ENCODE measurements at regions not wholly inside any gene's neighbourhood (a gene's known extent, or its start where the extent isn't known, plus 50 kb on each side); places are given as distances from the start of the nearest gene placed in this dataset.

DNA sequence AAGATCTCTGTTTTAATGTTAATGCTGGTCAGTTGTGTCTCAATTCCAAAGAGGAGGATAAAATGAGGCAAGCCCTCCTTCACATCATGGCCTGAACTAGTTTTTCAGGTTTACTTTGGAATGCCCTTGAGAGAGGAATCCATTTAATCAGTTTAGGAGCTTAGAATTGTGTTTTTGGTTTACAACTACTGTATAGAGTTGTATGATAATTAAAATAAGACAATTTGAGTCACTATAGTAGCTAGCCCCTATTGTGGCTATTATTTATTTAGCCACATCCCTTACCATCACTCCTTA, 107.8 kb upstream of the PRLR start:
- ATAC-seq (no peak), DNase-seq (ENCODE audit: low read depth, low spot score) (no peak)
- no peaks in the 10 kb centered on the region for H4K20me1 ChIP-seq (ENCODE audit: insufficient read depth)
- ChIA-PET RAD21 (ENCODE audit: low non-redundant PET in 1 of 2, low total read pairs in 2 of 2, uncharacterized antibody in 2 of 2, unreplicated experiment in 2 of 2) (no interaction called here), POLR2A (no interaction called here), CTCF (no interaction called here)
- no peaks in the 10 kb centered on the region for H3K36me3 ChIP-seq (ENCODE audit: control insufficient read depth in 1 of 2, insufficient read depth in 2 of 2, low read length in 2 of 2)
- H3K9me3 ChIP-seq (ENCODE audit: control insufficient read depth in 1 of 2, insufficient read depth in 1 of 2, low read depth in 1 of 2, low read length in 2 of 2): no peaks in the 10 kb centered on the region
- BruUV-seq (replicated peaks): no TSS peak
- no peaks in the 10 kb centered on the region for H3K9me2 ChIP-seq (ENCODE audit: insufficient read depth)
- H3K4me1 ChIP-seq (ENCODE audit: control insufficient read depth in 1 of 2, insufficient read depth in 2 of 2, low read length in 2 of 2): no peaks in the 10 kb centered on the region
- no peak overlapping the region for H2AFZ ChIP-seq (ENCODE audit: low read depth, low read length, poor library complexity, severe bottlenecking)
- TF ChIP-seq EZH2phosphoT487 (IDR thresholded peaks at IDR 0.05; ENCODE audit: borderline replicate concordance): no peak
- TF ChIP-seq, protein P1, sequence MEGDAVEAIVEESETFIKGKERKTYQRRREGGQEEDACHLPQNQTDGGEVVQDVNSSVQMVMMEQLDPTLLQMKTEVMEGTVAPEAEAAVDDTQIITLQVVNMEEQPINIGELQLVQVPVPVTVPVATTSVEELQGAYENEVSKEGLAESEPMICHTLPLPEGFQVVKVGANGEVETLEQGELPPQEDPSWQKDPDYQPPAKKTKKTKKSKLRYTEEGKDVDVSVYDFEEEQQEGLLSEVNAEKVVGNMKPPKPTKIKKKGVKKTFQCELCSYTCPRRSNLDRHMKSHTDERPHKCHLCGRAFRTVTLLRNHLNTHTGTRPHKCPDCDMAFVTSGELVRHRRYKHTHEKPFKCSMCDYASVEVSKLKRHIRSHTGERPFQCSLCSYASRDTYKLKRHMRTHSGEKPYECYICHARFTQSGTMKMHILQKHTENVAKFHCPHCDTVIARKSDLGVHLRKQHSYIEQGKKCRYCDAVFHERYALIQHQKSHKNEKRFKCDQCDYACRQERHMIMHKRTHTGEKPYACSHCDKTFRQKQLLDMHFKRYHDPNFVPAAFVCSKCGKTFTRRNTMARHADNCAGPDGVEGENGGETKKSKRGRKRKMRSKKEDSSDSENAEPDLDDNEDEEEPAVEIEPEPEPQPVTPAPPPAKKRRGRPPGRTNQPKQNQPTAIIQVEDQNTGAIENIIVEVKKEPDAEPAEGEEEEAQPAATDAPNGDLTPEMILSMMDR (IDR thresholded peaks at IDR 0.05 in 2 of 3, conservative IDR thresholded peaks at IDR 0.05 in 1 of 3; ENCODE audit: borderline replicate concordance in 1 of 3, insufficient read depth in 1 of 3, low read depth in 2 of 3, low read length in 2 of 3): no peak
- TF ChIP-seq ELF1 (IDR thresholded peaks at IDR 0.05; ENCODE audit: borderline replicate concordance, low read depth): no peak
- TF ChIP-seq, protein P2, sequence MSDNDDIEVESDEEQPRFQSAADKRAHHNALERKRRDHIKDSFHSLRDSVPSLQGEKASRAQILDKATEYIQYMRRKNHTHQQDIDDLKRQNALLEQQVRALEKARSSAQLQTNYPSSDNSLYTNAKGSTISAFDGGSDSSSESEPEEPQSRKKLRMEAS (IDR thresholded peaks at IDR 0.05): no peak
- no peak for TF ChIP-seq CEBPB (IDR thresholded peaks at IDR 0.05; ENCODE audit: low read depth)
- TF ChIP-seq EZH2 (IDR thresholded peaks at IDR 0.05): no peak
- TF ChIP-seq, protein P3, sequence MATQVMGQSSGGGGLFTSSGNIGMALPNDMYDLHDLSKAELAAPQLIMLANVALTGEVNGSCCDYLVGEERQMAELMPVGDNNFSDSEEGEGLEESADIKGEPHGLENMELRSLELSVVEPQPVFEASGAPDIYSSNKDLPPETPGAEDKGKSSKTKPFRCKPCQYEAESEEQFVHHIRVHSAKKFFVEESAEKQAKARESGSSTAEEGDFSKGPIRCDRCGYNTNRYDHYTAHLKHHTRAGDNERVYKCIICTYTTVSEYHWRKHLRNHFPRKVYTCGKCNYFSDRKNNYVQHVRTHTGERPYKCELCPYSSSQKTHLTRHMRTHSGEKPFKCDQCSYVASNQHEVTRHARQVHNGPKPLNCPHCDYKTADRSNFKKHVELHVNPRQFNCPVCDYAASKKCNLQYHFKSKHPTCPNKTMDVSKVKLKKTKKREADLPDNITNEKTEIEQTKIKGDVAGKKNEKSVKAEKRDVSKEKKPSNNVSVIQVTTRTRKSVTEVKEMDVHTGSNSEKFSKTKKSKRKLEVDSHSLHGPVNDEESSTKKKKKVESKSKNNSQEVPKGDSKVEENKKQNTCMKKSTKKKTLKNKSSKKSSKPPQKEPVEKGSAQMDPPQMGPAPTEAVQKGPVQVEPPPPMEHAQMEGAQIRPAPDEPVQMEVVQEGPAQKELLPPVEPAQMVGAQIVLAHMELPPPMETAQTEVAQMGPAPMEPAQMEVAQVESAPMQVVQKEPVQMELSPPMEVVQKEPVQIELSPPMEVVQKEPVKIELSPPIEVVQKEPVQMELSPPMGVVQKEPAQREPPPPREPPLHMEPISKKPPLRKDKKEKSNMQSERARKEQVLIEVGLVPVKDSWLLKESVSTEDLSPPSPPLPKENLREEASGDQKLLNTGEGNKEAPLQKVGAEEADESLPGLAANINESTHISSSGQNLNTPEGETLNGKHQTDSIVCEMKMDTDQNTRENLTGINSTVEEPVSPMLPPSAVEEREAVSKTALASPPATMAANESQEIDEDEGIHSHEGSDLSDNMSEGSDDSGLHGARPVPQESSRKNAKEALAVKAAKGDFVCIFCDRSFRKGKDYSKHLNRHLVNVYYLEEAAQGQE (IDR thresholded peaks at IDR 0.05; ENCODE audit: low read depth): no peak
- no peak for TF ChIP-seq SIN3A (IDR thresholded peaks at IDR 0.05; ENCODE audit: low read depth)
- TF ChIP-seq EGR1 (IDR thresholded peaks at IDR 0.05; ENCODE audit: low read depth): no peak
- TF ChIP-seq, protein P4, sequence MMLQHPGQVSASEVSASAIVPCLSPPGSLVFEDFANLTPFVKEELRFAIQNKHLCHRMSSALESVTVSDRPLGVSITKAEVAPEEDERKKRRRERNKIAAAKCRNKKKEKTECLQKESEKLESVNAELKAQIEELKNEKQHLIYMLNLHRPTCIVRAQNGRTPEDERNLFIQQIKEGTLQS (IDR thresholded peaks at IDR 0.05): no peak
- TF ChIP-seq, protein P5, sequence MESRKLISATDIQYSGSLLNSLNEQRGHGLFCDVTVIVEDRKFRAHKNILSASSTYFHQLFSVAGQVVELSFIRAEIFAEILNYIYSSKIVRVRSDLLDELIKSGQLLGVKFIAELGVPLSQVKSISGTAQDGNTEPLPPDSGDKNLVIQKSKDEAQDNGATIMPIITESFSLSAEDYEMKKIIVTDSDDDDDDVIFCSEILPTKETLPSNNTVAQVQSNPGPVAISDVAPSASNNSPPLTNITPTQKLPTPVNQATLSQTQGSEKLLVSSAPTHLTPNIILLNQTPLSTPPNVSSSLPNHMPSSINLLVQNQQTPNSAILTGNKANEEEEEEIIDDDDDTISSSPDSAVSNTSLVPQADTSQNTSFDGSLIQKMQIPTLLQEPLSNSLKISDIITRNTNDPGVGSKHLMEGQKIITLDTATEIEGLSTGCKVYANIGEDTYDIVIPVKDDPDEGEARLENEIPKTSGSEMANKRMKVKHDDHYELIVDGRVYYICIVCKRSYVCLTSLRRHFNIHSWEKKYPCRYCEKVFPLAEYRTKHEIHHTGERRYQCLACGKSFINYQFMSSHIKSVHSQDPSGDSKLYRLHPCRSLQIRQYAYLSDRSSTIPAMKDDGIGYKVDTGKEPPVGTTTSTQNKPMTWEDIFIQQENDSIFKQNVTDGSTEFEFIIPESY (IDR thresholded peaks at IDR 0.05; ENCODE audit: extremely low read depth, insufficient replicate concordance, low read length): no peak
- no peak for TF ChIP-seq SP1 (IDR thresholded peaks at IDR 0.05; ENCODE audit: low read depth)
- TF ChIP-seq RAD21 (IDR thresholded peaks at IDR 0.05; ENCODE audit: low read depth): no peak
- no peak for TF ChIP-seq JUND (IDR thresholded peaks at IDR 0.05)
- no peak for TF ChIP-seq TCF7L2 (IDR thresholded peaks at IDR 0.05; ENCODE audit: borderline replicate concordance, extremely low read depth, insufficient read depth, insufficient read length)
- TF ChIP-seq SRF (IDR thresholded peaks at IDR 0.05; ENCODE audit: low read depth): no peak
- no peak for TF ChIP-seq FOSL1 (IDR thresholded peaks at IDR 0.05; ENCODE audit: low read depth)
- no peak for TF ChIP-seq ZFX (IDR thresholded peaks at IDR 0.05)
- no peak for TF ChIP-seq POLR2A (IDR thresholded peaks at IDR 0.05; ENCODE audit: borderline replicate concordance, extremely low read depth, insufficient read depth, insufficient read length)
- no peak for TF ChIP-seq POLR2AphosphoS5 (IDR thresholded peaks at IDR 0.05; ENCODE audit: low read depth, low read length)
- H3K4me3 ChIP-seq (replicated peaks in 1 of 2; ENCODE audit: low read depth in 1 of 2, low read length in 2 of 2): no peak overlapping the region
- no peaks in the 10 kb centered on the region for H3K27me3 ChIP-seq (ENCODE audit: insufficient read depth, low read length)
- H3K4me2 ChIP-seq (ENCODE audit: low read length): no peak overlapping the region
- H3K27ac ChIP-seq (ENCODE audit: low read depth, low read length): no peak overlapping the region
- H3K79me2 ChIP-seq (ENCODE audit: insufficient read depth, low read length): no peaks in the 10 kb centered on the region
- intact Hi-C loops (cut with micrococcal nuclease): no loop called here
- no peak overlapping the region for H3K9ac ChIP-seq (ENCODE audit: low read length)

Data from HCT116 (cell line).